SK-N-SH treated with all-trans-retinoic acid at 6 μM for 48 hours (cell line): ENCODE measurements at regions not wholly inside any gene's neighbourhood (a gene's known extent, or its start where the extent isn't known, plus 50 kb on each side); places are given as distances from the start of the nearest gene placed in this dataset.

Experiments used
- GLIS3 ChIP-seq: fragments of 250-450 bp; sonication (Bioruptor Pico); IDR thresholded peaks from 2 replicates; pipeline ENCODE4 v1.5.0; 2020; ENCODE audit warnings: mild to moderate bottlenecking, moderate library complexity
- ZC3H10 ChIP-seq: fragments of 250-450 bp; sonication (Bioruptor Pico); IDR thresholded peaks from 2 replicates; pipeline ENCODE4 v1.5.1; 2021; ENCODE audit warnings: mild to moderate bottlenecking, moderate library complexity
- ZFP30 ChIP-seq: fragments of 450-650 bp; formaldehyde crosslinking; IDR thresholded peaks from 2 replicates; pipeline ENCODE4 v1.5.0; 2022; ENCODE audit warnings: mild to moderate bottlenecking, moderate library complexity

- TF ChIP-seq ZC3H10 (CRISPR knock-in tag) (no peak), ZFP30 (CRISPR knock-in tag) (no peak), GLIS3 (CRISPR knock-in tag) (no peak)
These were observed 195.8 kb upstream of the LARGE1 start for GRCh38 chr22:34116126-34116525.
